ENCODE measurements at regions not wholly inside any gene's neighbourhood (a gene's known extent, or its start where the extent isn't known, plus 50 kb on each side); places are given as distances from the start of the nearest gene placed in this dataset.

DNA sequence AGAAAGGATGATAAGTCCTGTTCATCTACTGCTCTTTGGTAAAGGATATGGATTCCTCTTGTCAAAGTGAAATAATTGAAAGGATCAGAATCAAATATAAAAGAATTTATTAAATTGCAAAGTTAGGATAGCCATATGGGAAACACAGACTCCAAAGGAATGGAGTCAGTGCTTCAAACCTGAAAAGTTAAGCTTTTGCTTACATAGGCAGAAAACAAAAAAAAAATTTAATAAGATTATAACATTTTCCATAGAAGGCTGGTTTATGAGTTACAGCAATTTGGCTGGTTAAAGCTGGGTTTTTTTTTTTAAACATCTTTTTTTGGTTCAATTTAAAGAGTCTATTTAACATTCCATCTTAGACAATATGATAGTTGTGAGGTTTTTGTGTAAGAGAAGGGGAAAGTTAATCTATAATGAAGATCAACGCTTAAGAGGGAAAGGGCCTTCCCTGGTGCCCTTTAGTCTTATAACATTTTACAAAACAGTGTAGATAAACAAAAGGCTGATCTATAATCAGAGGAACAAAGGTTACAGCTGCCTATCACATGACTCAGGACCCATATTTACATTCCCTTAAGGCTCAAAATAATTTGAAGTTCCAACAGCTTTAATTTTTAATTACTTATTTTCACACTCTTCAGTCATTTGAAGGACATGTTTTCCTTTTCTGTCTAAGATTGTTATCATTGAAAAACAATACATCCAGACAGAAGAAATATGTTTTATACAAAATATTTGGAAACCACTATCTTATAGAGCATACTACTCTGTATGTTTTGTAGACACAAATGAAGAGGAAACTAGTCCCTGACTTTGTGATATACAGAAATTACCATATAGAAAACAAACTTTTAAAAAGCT lies 234.3 kb upstream of the MBL2 start:
- TF ChIP-seq, protein P1, sequence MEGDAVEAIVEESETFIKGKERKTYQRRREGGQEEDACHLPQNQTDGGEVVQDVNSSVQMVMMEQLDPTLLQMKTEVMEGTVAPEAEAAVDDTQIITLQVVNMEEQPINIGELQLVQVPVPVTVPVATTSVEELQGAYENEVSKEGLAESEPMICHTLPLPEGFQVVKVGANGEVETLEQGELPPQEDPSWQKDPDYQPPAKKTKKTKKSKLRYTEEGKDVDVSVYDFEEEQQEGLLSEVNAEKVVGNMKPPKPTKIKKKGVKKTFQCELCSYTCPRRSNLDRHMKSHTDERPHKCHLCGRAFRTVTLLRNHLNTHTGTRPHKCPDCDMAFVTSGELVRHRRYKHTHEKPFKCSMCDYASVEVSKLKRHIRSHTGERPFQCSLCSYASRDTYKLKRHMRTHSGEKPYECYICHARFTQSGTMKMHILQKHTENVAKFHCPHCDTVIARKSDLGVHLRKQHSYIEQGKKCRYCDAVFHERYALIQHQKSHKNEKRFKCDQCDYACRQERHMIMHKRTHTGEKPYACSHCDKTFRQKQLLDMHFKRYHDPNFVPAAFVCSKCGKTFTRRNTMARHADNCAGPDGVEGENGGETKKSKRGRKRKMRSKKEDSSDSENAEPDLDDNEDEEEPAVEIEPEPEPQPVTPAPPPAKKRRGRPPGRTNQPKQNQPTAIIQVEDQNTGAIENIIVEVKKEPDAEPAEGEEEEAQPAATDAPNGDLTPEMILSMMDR (IDR thresholded peaks at IDR 0.05; ENCODE audit: extremely low read depth, missing control alignments), result no peak

DNA sequence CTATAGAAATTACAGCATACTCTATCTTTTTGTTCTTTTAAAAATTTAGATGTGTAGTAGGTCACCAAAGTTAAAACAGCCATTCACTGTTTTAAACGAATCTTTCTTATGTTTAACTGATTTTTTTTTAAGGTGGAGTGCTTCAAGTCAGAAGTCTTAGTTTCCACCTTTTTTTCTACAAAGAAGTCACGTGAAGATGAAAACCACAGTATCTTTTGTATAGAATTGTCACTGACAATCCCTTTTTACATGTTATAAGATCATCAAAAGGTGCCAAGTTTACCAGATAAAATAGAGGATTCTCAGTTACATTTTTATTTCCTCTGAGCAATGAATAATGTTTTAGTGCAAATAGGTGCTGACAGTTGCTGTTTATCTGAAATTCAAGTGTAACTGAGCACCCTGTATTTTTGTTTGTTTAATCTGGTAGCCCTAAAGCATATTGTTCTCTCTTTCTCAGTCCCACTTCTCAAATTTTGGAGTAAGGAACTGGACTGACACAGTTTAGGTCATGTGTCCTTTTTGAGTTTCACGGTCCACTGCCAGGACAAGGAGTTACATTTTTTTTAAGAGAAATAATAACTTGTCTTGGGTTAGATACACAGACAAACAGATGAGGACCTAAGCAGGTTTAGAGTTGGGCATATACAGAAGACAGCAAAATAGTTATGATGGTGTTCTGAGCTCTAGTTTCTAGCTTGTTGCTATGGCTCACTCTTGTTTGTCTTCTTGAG lies 233.2 kb upstream of the MBL2 start:
- TF ChIP-seq, protein P1 (IDR thresholded peaks at IDR 0.05; ENCODE audit: extremely low read depth, missing control alignments), result no peak

More for the DNA sequence above, 234.3 kb upstream of the MBL2 start:
- DNase-seq (ENCODE audit: low spot score), result no peak

DNA sequence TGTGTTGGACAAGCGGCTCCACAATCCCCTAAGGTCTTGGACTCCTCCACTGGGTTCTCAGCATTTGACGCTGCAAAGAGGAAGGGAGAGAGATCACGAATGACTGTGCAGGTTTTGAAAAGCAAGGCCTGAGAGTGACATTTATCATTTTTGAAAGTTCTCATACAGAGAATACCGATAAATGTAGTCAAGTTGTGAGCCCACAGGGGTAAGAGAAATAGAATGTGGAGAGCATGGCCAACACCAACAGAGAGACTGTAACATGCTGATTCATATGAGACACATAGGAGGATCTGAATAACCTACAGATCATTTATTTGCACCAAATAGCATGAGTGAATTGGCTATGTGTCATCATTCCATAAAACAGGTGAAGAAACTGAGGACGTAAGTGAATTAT lies 230.5 kb upstream of the MBL2 start:
- DNase-seq (ENCODE audit: low spot score), result no peak
- TF ChIP-seq, protein P1 (IDR thresholded peaks at IDR 0.05; ENCODE audit: extremely low read depth, missing control alignments), result no peak

More for the DNA sequence above, 233.2 kb upstream of the MBL2 start:
- DNase-seq (ENCODE audit: low spot score), result no peak

DNA sequence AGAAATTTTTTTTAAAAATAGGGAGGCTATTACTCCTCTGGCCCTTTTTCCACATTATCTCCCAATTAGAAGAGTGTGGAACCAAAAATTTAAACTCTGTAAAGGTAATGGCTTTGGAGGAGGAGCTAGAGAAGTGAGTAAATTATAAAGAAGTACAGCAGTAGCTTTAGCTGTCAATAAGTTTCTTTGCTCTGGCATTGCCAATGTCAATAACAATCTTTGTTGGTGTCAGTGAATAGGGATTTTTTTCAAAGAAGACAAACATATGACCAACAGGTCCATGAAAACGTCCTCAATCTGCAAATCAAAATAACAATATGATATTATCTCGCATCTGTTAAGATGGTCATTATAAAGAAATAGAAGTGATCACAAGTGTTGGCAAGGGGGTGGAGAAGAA lies 227.1 kb upstream of the MBL2 start:
- TF ChIP-seq, protein P1 (IDR thresholded peaks at IDR 0.05; ENCODE audit: extremely low read depth, missing control alignments), result no peak
- DNase-seq (ENCODE audit: low spot score), result no peak

DNA sequence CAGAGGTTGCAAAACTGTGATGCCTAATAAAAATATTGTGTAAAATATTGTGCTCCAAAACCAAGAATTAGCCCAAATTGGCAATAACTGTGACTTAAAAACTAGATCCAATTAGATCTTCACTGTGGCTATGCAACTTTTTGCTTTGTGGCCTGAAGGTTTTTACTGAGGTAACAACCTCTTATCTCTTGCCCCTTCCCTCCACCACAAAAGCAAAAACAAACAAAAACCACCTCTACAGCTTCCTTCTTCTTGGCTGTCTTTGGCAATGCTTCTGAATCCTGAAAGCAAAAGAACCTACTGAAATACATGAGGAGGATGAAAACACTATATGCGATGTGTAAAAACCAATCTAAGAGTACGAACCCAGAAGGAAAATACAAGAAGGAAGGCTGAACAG lies 226.7 kb upstream of the MBL2 start:
- DNase-seq (ENCODE audit: low spot score), result no peak
- TF ChIP-seq, protein P1 (IDR thresholded peaks at IDR 0.05; ENCODE audit: extremely low read depth, missing control alignments), result no peak

DNA sequence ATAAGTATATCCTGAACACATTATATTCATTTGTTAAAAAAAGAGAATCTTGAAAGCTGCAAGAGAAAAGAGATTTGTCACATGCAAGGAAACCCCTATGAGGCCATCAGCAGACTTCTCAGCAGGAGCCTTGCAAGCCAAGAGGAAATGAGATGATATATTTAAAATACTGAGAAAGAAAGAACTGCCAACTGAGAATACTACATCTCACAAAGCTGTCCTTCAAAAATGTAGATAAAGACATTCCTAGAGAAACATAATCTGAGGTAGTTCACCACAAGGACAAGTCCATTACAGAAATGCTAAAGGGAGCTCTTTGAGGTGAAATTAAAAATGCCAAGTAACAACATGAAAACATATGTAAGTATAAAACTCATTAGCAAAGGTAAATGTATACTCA lies 224.4 kb upstream of the MBL2 start:
- TF ChIP-seq, protein P1 (IDR thresholded peaks at IDR 0.05; ENCODE audit: extremely low read depth, missing control alignments), result no peak
- DNase-seq (ENCODE audit: low spot score), result no peak

DNA sequence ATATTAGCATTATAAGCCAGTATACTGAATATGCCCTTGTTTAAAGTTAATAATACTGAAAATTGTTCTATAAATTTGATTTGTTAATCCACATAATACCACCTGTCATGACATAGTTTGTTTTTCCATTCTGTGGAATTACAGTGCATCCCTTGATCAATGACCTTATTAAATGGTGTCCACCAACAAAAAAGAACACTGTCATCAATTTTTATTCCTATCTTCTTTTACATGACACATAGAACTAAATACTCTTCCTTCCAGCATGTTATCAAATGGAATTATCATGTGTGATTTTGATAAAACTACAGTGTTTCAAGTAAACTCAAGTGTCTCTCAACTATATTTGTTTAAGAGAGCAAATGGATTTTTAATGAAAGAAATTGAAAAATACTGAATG lies 221.8 kb upstream of the MBL2 start:
- TF ChIP-seq, protein P1 (IDR thresholded peaks at IDR 0.05; ENCODE audit: extremely low read depth, missing control alignments), result no peak
- no peak for DNase-seq (ENCODE audit: low spot score)
